ENCODE measurements at regions not wholly inside any gene's neighbourhood (a gene's known extent, or its start where the extent isn't known, plus 50 kb on each side); places are given as distances from the start of the nearest gene placed in this dataset.
A peak's percentile ranks its signal among the peaks of the same experiment; 100 is the strongest.

- DNase-seq = no peak
Measured at GRCh38 chr12:4969405-4969804, 59.7 kb downstream of the KCNA1 start.

DNA sequence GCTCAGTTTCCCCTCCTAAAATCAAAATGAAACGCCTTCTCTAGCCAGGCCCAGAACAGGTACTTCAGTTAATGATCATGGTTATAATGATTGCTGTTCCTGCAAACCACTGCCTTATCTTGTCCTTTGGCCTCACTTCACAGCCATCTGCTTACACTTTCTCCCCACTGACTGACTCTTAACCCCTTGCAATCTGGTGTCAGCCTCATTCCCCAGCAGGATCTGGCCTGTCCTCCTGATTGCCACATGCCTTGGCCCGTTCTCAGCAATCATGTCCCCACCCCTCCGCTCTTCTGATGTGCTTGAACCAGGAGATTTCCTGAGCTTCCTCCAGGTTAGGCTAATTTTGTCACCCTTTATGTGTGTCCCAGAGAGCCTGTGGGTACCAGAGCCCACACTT lies 64.5 kb downstream of the KCNA1 start:
- DNase-seq = no peak

DNA sequence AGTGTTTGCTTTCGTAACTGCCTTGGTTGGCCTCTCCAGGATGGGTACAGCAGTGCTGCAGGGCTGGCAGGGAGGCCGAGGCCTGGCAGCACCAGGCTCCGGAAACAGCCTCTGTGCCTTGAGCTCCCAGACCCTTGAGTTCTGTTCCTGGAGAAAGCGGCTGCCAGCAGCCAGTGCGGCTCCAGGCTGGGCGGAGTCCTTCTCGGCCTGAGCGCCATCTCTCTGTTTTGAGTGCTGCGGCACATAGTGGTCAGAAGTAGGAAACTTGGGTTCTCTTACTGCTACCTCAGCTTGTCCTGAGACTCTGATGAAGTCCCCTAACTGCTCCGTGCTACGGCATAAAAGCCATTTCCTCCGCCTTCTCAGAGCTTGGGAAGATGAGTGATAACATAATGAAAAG lies 65.9 kb downstream of the KCNA1 start:
- no peak for DNase-seq

- no peak for DNase-seq
Measured at GRCh38 chr12:4977102-4977501, 66.6 kb upstream of the KCNA5 start.

GRCh38 chr12:4978737-4979136 lies 64.9 kb upstream of the KCNA5 start:
- DNase-seq = no peak

DNA sequence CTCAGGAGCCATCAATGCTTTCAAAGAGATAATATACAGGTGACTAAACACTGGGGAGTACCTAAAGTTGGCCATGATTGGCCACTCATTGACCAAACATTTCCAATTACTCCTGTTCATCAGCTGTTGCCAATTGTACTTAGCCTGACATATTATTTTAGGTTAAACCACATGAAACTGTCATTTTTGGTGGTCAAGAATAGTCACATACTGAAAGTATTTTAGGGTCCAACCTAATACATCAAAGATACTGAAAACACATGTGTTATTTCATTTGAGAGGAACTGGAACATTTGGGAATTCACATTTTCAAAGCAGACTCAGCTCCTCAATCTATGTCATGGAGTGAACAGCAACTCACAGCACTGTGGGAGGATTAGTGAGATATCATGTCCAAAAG lies 63.9 kb upstream of the KCNA5 start:
- no peak for DNase-seq

GRCh38 chr12:4984344-4984743 lies 59.3 kb upstream of the KCNA5 start:
- no peak for DNase-seq

DNA sequence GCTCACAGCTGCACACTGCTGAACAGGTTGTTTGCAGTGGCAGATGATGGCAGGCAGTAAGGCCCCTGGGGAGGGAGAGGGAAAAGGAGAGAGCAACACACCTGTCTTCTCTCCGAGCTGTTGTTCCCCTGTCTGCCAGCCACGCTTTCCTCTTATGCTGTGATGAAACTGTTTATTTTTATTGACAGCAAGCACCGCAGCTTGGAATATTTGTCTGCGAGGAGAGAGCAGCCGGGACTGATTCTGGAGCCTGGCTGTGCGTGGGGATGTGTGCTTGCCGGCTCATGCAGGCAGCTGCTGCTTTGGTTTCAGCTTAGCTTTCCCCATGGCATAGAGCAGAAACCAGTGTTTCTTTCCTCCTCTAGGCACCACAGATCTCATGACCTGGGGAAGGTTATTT lies 58.7 kb upstream of the KCNA5 start:
- peak; percentile 38 to 58 for DNase-seq

DNA sequence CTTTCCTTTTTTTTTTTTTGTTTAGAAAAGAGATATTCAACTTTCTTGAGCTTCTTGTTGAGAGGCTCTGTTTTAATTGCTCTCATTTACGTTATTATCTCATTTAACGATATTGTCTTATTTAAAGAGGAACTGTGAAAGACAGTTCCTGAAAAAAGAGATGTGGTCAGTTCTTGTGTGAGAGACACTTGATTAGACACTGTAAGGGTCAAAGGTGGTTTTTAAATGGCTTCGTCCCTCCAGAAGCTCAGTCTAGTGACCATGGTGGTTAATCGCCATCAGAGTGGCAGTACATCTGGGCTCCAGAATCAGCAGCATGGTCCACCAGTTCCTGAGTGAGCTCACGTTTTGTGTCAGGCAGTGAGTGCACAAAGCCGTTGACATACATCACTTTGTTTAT lies 57.9 kb upstream of the KCNA5 start:
- no peak for DNase-seq

GRCh38 chr12:4987076-4988046 lies 56.3 kb upstream of the KCNA5 start:
- peak in 1 of 2 experiments; percentile 56 for DNase-seq

DNA sequence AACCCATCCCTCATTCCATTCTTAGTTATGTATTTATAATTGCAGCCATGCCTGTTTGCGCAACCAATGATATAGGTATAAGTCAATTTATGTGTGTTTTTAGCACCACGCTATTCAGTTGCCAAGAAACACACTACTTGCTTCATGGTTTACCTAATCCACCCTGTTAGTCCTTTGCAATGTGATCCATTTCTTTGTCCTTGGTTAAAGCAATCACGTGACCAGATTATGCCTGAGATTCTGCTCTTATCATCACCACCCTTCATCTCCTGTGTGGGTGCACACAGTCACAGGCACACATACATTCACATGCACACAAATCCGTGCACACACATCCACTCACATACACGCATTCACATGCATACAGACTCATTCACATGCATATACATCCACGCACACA lies 52.3 kb upstream of the KCNA5 start:
- peak; percentile 90 to 94 for DNase-seq

- no peak for DNase-seq
Measured at GRCh38 chr12:4991801-4992200, 51.9 kb upstream of the KCNA5 start.

DNA sequence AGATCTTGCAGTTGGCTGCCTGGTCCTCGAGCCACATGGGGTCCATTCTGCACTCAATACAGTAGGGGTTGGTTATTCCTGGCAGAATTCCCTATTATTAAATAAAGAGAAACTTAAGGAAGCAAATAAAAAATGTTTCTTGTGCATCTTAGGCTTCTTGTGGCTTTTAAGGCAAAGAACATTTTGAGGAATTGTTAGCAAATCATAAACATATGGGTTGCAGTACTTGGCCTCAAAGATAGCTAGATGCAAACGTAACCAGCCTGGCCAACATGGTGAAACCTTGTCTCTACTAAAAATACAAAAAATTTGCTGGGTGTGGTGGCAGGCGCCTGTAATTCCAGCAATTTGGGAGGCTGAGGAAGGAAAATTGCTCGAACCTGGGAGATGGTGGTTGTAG lies 50.8 kb upstream of the KCNA5 start:
- no peak for DNase-seq
